RWPE1 (cell line): ENCODE measurements at regions not wholly inside any gene's neighbourhood (a gene's known extent, or its start where the extent isn't known, plus 50 kb on each side); places are given as distances from the start of the nearest gene placed in this dataset.

Experiments
- CTCF ChIA-PET: fragments of 350-600 bp; sonication (Branson Sonifier 250); formaldehyde crosslinking; extraction: SDS; loops from one replicate; lab custom pipeline; 2021; lab: Yijun Ruan, JAX
- POLR2A ChIA-PET: fragments of 400-600 bp; formaldehyde crosslinking; extraction: SDS; loops from one replicate; lab custom pipeline; 2020; ENCODE audit warnings: antibody characterized with exemption; ENCODE audit not compliant: low non-redundant PET; lab: Yijun Ruan, JAX
- DNase-seq: peaks from one replicate; pipeline ENCODE4 v3.0.0; 2012; ENCODE audit warnings: low spot score
- H3K27ac ChIP-seq: fragments of 450-650 bp; 2 replicates; pipeline ENCODE4 v1.5.1; 2017
- TF ChIP-seq, protein P1 (sequence below): fragments of 450-650 bp; conservative IDR thresholded peaks from 2 replicates; pipeline ENCODE4 v1.5.1; 2017; ENCODE audit warnings: low read depth, mild to moderate bottlenecking

DNA sequence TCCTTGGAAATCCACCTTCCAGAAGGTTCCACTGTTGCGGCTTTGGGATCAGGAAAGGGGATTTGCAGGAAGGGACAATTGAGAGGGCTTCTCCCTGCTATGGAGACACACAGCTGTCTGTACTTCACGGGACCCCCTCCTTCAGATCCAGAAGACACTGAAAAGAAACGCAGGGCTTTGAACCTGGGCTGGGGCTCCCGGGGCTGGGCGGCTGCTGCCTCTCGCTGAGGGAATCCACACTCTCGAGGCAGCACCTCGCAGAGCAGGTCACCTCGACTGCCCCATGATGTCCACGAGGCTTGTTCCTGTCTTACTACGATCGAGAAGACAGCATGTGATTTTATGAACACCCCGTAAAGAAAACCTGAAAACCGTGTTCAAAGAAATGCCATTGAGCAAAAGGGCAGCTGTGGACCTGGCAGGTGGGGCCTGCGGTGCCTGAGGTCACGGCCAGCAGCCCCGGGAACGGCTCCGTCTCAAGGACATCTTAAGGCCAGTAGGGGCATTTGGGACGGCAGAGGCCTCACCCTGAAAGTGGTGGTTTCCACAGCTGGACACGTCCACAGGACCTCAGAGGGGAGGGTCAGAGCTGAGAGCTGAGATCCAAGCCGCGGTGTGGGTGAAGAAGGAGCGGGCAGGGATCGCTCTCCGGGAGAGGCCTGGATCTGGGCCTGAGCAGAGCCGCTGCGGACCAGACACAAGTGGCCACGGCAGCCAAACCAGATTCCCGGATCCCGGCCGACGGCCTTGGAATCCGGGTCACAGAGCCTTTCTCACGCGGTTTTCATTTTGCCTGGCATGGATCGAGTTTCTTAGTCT lies 165.7 kb downstream of the RTP5 start:
- POLR2A ChIA-PET = no interaction called here

DNA sequence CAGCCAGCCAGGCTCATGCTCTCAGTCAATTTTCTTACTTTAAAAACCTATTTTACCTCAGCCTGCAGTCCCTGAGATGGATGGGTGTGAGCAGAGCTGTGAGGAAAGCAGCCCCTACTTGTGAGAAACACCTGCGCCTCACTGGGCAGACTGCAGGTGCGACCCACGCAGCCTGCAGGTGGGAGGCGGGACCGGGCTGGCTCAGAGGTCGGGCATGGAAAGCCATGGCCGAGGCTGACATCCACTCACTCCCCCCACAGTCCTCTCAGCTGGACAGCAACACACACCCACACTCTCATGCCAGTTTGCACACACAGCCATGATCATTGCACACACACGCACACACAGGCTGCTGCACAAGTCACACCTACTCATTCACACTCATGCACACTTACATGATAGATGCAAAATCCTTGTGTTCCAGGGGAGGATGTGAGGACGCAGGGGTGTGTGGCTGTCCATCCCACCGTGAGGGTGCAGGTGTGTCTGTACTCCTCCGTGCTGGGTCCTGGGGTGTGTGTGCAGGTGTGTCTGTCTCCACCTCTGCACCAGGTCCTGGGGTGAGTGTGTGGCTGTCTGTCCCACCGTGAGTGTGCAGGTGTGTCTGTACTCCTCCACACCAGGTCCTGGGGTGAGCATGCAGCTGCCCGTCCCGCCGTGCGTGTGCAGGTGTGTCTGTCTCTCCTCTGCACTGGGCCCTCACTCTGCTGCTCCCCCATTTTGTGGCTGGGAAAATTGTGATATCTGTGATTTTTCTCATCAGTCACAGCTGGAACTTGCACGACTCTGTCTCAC lies 166.5 kb downstream of the RTP5 start:
- POLR2A ChIA-PET = no interaction called here
- no peak for DNase-seq
- TF ChIP-seq, protein P1, sequence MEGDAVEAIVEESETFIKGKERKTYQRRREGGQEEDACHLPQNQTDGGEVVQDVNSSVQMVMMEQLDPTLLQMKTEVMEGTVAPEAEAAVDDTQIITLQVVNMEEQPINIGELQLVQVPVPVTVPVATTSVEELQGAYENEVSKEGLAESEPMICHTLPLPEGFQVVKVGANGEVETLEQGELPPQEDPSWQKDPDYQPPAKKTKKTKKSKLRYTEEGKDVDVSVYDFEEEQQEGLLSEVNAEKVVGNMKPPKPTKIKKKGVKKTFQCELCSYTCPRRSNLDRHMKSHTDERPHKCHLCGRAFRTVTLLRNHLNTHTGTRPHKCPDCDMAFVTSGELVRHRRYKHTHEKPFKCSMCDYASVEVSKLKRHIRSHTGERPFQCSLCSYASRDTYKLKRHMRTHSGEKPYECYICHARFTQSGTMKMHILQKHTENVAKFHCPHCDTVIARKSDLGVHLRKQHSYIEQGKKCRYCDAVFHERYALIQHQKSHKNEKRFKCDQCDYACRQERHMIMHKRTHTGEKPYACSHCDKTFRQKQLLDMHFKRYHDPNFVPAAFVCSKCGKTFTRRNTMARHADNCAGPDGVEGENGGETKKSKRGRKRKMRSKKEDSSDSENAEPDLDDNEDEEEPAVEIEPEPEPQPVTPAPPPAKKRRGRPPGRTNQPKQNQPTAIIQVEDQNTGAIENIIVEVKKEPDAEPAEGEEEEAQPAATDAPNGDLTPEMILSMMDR = no peak
- H3K27ac ChIP-seq = no peak overlapping the region
- CTCF ChIA-PET = no interaction called here

More for the DNA sequence above, 165.7 kb downstream of the RTP5 start:
- TF ChIP-seq, protein P1 = no peak
- no peak for DNase-seq
- CTCF ChIA-PET = no interaction called here
- H3K27ac ChIP-seq = no peak overlapping the region

DNA sequence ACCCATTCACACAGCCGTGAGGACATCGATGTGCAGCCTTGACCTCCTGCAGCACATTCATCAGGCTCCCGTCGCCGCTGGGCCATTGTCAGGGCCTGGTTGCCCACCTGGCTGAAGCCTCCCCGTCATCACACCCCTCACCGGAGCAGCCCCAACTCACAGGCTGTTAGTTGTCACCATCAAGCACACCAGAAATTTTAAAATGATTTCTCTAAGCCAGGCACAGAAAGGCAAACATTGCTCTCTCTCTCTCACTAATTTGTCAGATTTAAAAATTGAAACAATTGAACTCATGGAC lies 167.1 kb downstream of the RTP5 start:
- no peak overlapping the region for H3K27ac ChIP-seq
- DNase-seq = no peak
- ChIA-PET CTCF (no interaction called here), POLR2A (no interaction called here)
- TF ChIP-seq, protein P1 = no peak

DNA sequence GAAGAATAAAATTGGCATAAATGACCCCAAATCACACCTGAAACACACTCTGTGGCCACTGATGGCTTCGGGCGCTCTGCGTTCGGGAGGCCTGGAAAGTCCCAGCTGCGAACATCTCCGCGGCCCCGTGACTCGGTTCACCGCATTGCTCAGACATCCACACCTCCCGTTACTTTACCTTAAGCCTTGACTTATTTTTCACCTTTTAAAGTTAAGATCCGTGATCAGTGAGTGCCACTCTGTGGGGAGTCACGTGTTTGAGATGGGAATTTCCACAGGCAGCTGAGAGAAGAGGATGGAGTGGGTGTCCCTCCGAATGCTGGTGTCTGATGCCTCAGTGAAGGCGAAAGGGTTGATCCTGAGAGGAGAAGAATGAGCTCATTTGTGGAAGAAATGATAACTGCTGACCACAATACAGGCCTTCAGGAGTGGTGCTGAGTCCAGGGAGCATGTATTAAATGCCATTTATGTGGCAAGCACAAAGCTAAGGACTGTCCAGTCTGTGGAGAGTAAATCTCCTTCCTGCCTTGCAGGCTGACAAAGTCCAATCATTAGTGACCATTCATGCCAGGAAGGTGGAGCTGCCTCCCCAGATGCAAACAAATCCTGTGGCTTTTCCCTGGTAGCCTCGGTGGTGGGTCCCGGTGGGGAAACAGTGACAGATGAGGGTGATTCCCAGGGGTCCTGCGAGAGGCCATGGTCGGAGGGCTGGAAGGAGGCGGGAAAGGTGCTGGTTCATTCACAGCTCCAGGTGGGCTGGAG lies 168.8 kb downstream of the RTP5 start:
- CTCF ChIA-PET = no interaction called here
- POLR2A ChIA-PET = no interaction called here
- H3K27ac ChIP-seq = no peak overlapping the region
- no peak for DNase-seq
- TF ChIP-seq, protein P1 = no peak

DNA sequence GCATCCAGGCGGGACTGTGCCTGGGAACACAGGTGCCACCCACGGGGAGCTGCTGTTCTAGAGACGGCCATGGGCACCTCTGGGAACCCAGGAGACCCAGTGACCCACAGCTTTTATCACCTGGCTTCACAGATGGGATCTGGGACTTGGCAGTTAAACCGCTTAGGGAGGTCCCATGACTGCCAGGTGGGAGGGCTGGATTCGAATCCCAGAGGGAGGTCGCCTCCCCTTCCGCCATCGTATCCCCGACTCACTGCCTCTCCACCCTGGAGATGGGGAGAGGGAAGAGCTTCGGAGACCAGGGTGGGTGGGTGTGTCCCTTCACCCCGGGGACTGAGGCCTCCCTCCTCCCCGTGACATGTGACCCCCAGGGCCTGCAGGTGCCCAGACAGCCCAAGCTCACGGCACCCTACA lies 169.4 kb downstream of the RTP5 start:
- DNase-seq = no peak
- CTCF ChIA-PET = no interaction called here
- no peak overlapping the region for H3K27ac ChIP-seq
- TF ChIP-seq, protein P1 = no peak
- POLR2A ChIA-PET = no interaction called here

DNA sequence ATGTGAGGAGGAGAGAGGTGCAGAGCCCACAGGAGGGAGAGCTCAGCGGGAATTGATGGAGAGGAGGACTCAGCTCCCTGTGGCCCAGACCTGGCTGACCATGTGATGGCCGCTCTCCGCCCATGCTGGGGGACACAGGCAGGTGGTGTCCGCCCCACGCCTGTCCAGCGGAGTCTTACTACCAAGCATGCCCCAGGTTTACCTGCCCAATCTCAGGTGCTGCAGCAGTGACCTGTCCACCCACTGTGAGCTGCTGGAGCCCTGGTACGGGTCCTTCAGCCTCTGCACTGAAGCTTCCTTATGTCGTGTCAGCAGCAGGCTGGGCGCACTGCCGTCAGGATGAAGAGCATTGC lies 170.8 kb downstream of the RTP5 start:
- DNase-seq = no peak
- H3K27ac ChIP-seq = no peak overlapping the region
- TF ChIP-seq, protein P1 = no peak
- ChIA-PET POLR2A (no interaction called here), CTCF (no interaction called here)
